Progenitor cell of endocrine pancreas (in vitro differentiated cells): ENCODE measurements at regions not wholly inside any gene's neighbourhood (a gene's known extent, or its start where the extent isn't known, plus 50 kb on each side); places are given as distances from the start of the nearest gene placed in this dataset.

ENCODE experiments used
- DNase-seq: peaks from one replicate; pipeline ENCODE4 v3.0.0; 2021; ENCODE audit warnings: low spot score; ENCODE audit not compliant: unreplicated experiment
- H3K27ac Mint-ChIP-seq: 2 replicates; pipeline ENCODE4 v1.8.0; 2021; ENCODE audit warnings: mild to moderate bottlenecking, moderate library complexity, mixed read lengths
- H3K27me3 Mint-ChIP-seq: 2 replicates; pipeline ENCODE4 v1.8.0; 2021; ENCODE audit warnings: mixed read lengths
- H3K36me3 Mint-ChIP-seq: 2 replicates; pipeline ENCODE4 v1.8.0; 2022; ENCODE audit warnings: mixed read lengths; ENCODE audit not compliant: insufficient read depth
- H3K4me1 Mint-ChIP-seq: 2 replicates; pipeline ENCODE4 v1.8.0; 2021; ENCODE audit warnings: low read depth, mixed read lengths
- H3K4me3 Mint-ChIP-seq: 2 replicates; pipeline ENCODE4 v1.8.0; 2021; ENCODE audit warnings: low read depth, mild to moderate bottlenecking, moderate library complexity, mixed read lengths
- H3K9me3 Mint-ChIP-seq: 2 replicates; pipeline ENCODE4 v1.8.0; 2021; ENCODE audit warnings: low read depth, mixed read lengths
- CTCF ChIP-seq: fragments of 200-600 bp; sonication (generic); IDR thresholded peaks from one replicate; pipeline ENCODE4 v1.5.0; 2021; ENCODE audit warnings: antibody characterized with exemption, mild to moderate bottlenecking; ENCODE audit not compliant: unreplicated experiment

- Mint-ChIP-seq H3K4me3 (no peak overlapping the region), H3K27ac (peak overlapping the region; percentile 82), H3K9me3 (no peaks in the 10 kb centered on the region), H3K36me3 (no peaks in the 10 kb centered on the region), H3K27me3 (no peaks in the 10 kb centered on the region), H3K4me1 (peaks cover 5% of the 10 kb centered on the region)
- no peak for TF ChIP-seq CTCF
- no peak for DNase-seq
These were observed 1639.0 kb upstream of the IGFBP7 start for GRCh38 chr4:58749206-58749605.

GRCh38 chr4:58740897-58741296, 1630.7 kb upstream of the IGFBP7 start:
- H3K36me3 Mint-ChIP-seq = no peaks in the 10 kb centered on the region
- H3K27ac Mint-ChIP-seq = no peak overlapping the region
- H3K4me1 Mint-ChIP-seq = peaks cover 2% of the 10 kb centered on the region
- no peak overlapping the region for H3K4me3 Mint-ChIP-seq
- no peak for TF ChIP-seq CTCF
- no peak for DNase-seq
- H3K9me3 Mint-ChIP-seq = peaks cover 4% of the 10 kb centered on the region
- H3K27me3 Mint-ChIP-seq = peaks cover 3% of the 10 kb centered on the region

GRCh38 chr4:58739275-58739674, 1629.1 kb upstream of the IGFBP7 start:
- Mint-ChIP-seq H3K9me3 (peaks cover 4% of the 10 kb centered on the region), H3K27me3 (peaks cover 3% of the 10 kb centered on the region), H3K4me3 (no peak overlapping the region), H3K27ac (no peak overlapping the region), H3K4me1 (peaks cover 7% of the 10 kb centered on the region), H3K36me3 (no peaks in the 10 kb centered on the region)
- TF ChIP-seq CTCF = no peak
- DNase-seq = no peak

- peaks cover 3% of the 10 kb centered on the region for H3K27me3 Mint-ChIP-seq
- peaks cover 4% of the 10 kb centered on the region for H3K9me3 Mint-ChIP-seq
- H3K27ac Mint-ChIP-seq = no peak overlapping the region
- no peaks in the 10 kb centered on the region for H3K36me3 Mint-ChIP-seq
- peaks cover 7% of the 10 kb centered on the region for H3K4me1 Mint-ChIP-seq
- no peak for DNase-seq
- no peak for TF ChIP-seq CTCF
- H3K4me3 Mint-ChIP-seq = no peak overlapping the region
These were observed 1628.2 kb upstream of the IGFBP7 start for GRCh38 chr4:58738375-58738774.

- Mint-ChIP-seq H3K9me3 (no peaks in the 10 kb centered on the region), H3K27ac (no peak overlapping the region), H3K4me3 (no peak overlapping the region), H3K36me3 (no peaks in the 10 kb centered on the region), H3K4me1 (peaks cover 8% of the 10 kb centered on the region), H3K27me3 (peaks cover 3% of the 10 kb centered on the region)
- no peak for TF ChIP-seq CTCF
- no peak for DNase-seq
These were observed 1624.0 kb upstream of the IGFBP7 start for GRCh38 chr4:58734030-58734674.
